ENCODE measurements at regions not wholly inside any gene's neighbourhood (a gene's known extent, or its start where the extent isn't known, plus 50 kb on each side); places are given as distances from the start of the nearest gene placed in this dataset.

- TF ChIP-seq, protein P1, sequence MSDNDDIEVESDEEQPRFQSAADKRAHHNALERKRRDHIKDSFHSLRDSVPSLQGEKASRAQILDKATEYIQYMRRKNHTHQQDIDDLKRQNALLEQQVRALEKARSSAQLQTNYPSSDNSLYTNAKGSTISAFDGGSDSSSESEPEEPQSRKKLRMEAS (IDR thresholded peaks at IDR 0.05), result no peak
- TF ChIP-seq, protein P2, sequence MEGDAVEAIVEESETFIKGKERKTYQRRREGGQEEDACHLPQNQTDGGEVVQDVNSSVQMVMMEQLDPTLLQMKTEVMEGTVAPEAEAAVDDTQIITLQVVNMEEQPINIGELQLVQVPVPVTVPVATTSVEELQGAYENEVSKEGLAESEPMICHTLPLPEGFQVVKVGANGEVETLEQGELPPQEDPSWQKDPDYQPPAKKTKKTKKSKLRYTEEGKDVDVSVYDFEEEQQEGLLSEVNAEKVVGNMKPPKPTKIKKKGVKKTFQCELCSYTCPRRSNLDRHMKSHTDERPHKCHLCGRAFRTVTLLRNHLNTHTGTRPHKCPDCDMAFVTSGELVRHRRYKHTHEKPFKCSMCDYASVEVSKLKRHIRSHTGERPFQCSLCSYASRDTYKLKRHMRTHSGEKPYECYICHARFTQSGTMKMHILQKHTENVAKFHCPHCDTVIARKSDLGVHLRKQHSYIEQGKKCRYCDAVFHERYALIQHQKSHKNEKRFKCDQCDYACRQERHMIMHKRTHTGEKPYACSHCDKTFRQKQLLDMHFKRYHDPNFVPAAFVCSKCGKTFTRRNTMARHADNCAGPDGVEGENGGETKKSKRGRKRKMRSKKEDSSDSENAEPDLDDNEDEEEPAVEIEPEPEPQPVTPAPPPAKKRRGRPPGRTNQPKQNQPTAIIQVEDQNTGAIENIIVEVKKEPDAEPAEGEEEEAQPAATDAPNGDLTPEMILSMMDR (IDR thresholded peaks at IDR 0.05), result no peak
Observed at GRCh38 chr6:23875006-23875405, 251.0 kb upstream of the NRSN1 start.

All from A549 (cell line).